Stimulated activated naive CD8-positive, alpha-beta T cell treated with anti-CD3 and anti-CD28 coated beads, Interleukin-15, Interleukin-2, amounts not matched to agents 100 ng/mL and 50 ng/mL, for 24 hours (primary cell): ENCODE measurements at regions not wholly inside any gene's neighbourhood (a gene's known extent, or its start where the extent isn't known, plus 50 kb on each side); places are given as distances from the start of the nearest gene placed in this dataset.

Experiments used
- H3K27ac Mint-ChIP-seq: one replicate; pipeline ENCODE4 v1.8.0; 2021; ENCODE audit warnings: mild to moderate bottlenecking, mixed read lengths
- H3K27me3 Mint-ChIP-seq: one replicate; pipeline ENCODE4 v1.8.0; 2021; ENCODE audit warnings: mixed read lengths
- H3K36me3 Mint-ChIP-seq: one replicate; pipeline ENCODE4 v1.8.0; 2021; ENCODE audit warnings: low read depth, mixed read lengths
- H3K4me1 Mint-ChIP-seq: one replicate; pipeline ENCODE4 v1.8.0; 2021; ENCODE audit warnings: low read depth, mixed read lengths
- H3K4me3 Mint-ChIP-seq: one replicate; pipeline ENCODE4 v1.8.0; 2021; ENCODE audit warnings: mild to moderate bottlenecking, mixed read lengths
- H3K9me3 Mint-ChIP-seq: one replicate; pipeline ENCODE4 v1.8.0; 2021; ENCODE audit warnings: mixed read lengths

- H3K9me3 Mint-ChIP-seq: no peaks in the 10 kb centered on the region
- H3K4me1 Mint-ChIP-seq: peaks cover 6% of the 10 kb centered on the region
- H3K36me3 Mint-ChIP-seq: peaks cover 32% of the 10 kb centered on the region
- H3K4me3 Mint-ChIP-seq: no peak overlapping the region
- no peak overlapping the region for H3K27ac Mint-ChIP-seq
- H3K27me3 Mint-ChIP-seq: no peaks in the 10 kb centered on the region
Observed at GRCh38 chr4:123096038-123096437, 173.6 kb upstream of the NUDT6 start.

GRCh38 chr4:123102897-123103471, 180.6 kb upstream of the NUDT6 start:
- no peaks in the 10 kb centered on the region for H3K9me3 Mint-ChIP-seq
- H3K36me3 Mint-ChIP-seq: peaks cover 12% of the 10 kb centered on the region
- no peak overlapping the region for H3K27ac Mint-ChIP-seq
- H3K4me3 Mint-ChIP-seq: no peak overlapping the region
- H3K27me3 Mint-ChIP-seq: no peaks in the 10 kb centered on the region
- no peaks in the 10 kb centered on the region for H3K4me1 Mint-ChIP-seq

GRCh38 chr4:123104310-123105025, 182.1 kb upstream of the NUDT6 start:
- Mint-ChIP-seq H3K9me3 (no peaks in the 10 kb centered on the region), H3K27me3 (no peaks in the 10 kb centered on the region), H3K4me1 (no peaks in the 10 kb centered on the region), H3K27ac (no peak overlapping the region), H3K36me3 (peaks cover 8% of the 10 kb centered on the region), H3K4me3 (no peak overlapping the region)

DNA sequence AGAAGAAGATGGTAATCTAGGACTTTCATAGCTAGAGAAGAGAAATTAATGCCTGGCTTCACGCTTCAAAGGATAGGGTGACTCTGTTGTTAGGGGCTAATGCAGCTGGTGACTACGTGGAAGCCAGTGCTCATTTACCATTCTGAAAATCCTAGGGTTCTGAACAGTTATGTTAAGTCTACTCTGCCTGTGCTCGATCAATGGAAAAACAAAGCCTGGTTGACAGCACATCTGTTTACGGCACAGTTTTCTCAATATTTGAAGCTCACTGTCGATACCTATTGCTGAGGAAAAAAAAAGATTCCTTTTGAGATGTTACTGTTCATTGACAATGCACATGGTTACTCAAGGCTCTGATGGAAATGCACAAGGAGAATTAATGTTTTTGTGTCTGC, 182.6 kb upstream of the NUDT6 start:
- H3K27me3 Mint-ChIP-seq: no peaks in the 10 kb centered on the region
- H3K27ac Mint-ChIP-seq: no peak overlapping the region
- H3K4me1 Mint-ChIP-seq: no peaks in the 10 kb centered on the region
- H3K4me3 Mint-ChIP-seq: no peak overlapping the region
- H3K9me3 Mint-ChIP-seq: no peaks in the 10 kb centered on the region
- peaks cover 8% of the 10 kb centered on the region for H3K36me3 Mint-ChIP-seq

DNA sequence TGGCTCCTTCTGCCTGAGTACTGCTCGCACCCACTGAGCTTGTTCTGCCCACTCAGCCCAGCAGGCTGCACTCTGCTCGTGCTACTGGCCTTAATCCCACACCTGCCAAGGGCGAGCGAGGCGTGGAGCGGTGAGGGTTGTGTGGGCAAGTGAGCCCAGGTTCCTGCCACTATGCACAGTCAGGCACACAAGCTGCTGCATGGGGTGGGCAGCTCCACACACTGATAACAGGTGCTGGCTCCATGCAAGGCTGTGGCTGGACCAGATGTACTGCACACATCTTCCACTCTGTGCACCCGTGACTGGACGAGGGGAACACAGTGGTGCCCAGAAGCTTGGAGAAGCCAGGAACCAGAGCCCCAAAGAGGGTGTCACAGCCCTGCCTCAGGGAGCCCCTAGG, 184.3 kb upstream of the NUDT6 start:
- Mint-ChIP-seq H3K27ac (no peak overlapping the region), H3K36me3 (peaks cover 13% of the 10 kb centered on the region), H3K4me3 (no peak overlapping the region), H3K27me3 (no peaks in the 10 kb centered on the region), H3K4me1 (no peaks in the 10 kb centered on the region), H3K9me3 (no peaks in the 10 kb centered on the region)

DNA sequence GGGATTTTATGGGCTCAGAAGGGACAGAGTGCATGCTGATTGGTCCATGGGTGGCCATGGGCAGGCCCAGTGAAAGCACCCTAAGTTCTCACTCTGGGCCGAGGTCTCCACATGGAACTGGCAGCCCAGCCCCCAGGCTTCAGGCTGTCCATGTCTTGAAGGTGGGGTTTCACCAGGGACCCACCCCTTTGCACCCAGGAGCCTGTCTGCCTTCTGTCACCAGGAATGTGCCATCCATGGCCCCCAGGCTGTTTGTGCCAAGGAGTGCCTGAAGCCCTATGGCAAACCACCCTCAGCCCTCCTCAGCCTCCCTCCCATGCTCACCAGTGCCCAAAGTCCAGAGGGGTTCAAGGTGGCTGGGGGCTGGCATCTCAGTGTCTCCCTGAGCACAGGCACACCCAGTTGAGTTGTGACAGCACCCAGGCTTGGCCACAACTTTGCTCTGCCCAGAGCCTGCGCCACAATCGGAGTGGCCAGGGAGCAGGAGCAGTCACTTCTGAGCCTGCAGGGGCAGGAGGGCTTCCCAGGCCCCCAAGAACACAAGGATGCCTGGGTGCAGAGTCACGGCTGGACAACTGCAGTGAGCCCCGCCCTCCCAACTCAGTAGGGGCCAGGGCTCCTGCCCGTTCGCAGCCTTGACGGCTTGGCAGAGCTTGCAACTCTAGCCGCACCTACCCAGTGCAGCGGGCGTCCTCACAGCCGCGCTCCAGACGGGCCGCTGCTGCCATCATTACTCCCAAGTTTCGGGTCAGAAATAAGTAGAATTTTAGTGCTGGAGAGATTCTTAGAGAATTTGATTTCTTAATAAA, 185.3 kb upstream of the NUDT6 start:
- no peak overlapping the region for H3K27ac Mint-ChIP-seq
- H3K36me3 Mint-ChIP-seq: peaks cover 13% of the 10 kb centered on the region
- no peaks in the 10 kb centered on the region for H3K4me1 Mint-ChIP-seq
- no peaks in the 10 kb centered on the region for H3K27me3 Mint-ChIP-seq
- no peak overlapping the region for H3K4me3 Mint-ChIP-seq
- H3K9me3 Mint-ChIP-seq: no peaks in the 10 kb centered on the region

- Mint-ChIP-seq H3K36me3 (peaks cover 21% of the 10 kb centered on the region), H3K27me3 (no peaks in the 10 kb centered on the region), H3K27ac (no peak overlapping the region), H3K4me1 (no peaks in the 10 kb centered on the region), H3K9me3 (no peaks in the 10 kb centered on the region), H3K4me3 (no peak overlapping the region)
Observed at GRCh38 chr4:123109139-123109538, 186.7 kb upstream of the NUDT6 start.

DNA sequence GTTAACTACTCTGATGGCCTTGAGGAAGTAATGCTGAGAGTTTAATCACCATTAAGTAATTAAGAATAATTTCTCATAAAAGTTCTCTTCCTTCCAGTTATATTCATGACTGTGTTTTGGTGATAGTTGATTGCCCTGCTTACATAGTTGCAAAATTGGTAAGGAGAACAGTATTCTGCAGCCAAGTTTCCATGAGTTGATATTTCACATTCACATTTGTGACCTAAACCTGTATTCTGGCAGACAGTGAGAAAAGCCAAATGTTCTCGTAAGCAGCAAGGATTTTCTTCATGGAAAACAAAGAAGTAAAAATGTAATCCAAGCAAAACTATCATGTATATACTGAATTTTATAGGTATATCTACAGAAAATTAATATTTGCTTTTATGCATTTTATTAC, 187.8 kb upstream of the NUDT6 start:
- Mint-ChIP-seq H3K36me3 (peaks cover 21% of the 10 kb centered on the region), H3K9me3 (no peaks in the 10 kb centered on the region), H3K4me1 (no peaks in the 10 kb centered on the region), H3K4me3 (no peak overlapping the region), H3K27ac (no peak overlapping the region), H3K27me3 (no peaks in the 10 kb centered on the region)

DNA sequence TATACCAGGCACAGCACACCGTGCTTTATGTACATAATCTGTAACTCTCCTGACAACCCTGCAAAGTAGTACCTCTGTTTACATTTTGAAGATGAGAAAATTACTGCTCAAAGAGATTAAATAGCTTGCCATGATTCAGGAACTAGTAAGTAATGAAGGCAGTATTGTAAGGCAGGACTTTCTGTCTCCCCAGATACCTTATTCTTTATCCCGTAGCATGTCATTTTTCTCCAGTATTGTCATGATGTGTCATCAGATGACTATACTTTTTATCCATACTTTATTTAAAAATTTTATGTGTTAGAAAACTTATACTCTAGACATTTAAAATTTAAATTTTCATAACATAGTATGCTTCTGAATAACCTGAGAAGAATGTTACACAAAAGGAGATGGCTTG, 188.3 kb upstream of the NUDT6 start:
- Mint-ChIP-seq H3K36me3 (peaks cover 18% of the 10 kb centered on the region), H3K27ac (no peak overlapping the region)

DNA sequence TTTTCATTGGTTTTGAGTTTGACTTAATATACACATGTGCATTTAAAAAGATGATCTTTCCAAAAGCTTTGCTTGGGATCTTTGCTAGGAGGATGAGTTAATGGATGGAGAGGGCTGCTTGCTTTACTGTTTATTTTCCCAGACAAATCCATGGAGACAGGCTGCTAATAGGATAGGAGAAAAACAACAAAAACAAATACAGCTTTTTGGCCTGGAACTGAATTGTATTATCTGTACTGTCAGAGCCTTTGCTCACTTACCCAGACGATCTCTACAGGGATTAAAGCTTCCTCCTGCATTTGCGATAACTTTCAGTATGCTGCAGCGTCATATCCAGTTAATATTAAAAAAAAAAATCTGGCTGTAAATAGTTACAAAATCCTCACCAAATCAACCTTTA, 190.8 kb upstream of the NUDT6 start:
- Mint-ChIP-seq H3K27me3 (no peaks in the 10 kb centered on the region), H3K9me3 (no peaks in the 10 kb centered on the region), H3K4me1 (no peaks in the 10 kb centered on the region), H3K36me3 (peaks cover 19% of the 10 kb centered on the region), H3K27ac (no peak overlapping the region), H3K4me3 (no peak overlapping the region)

More for the DNA sequence above, 188.3 kb upstream of the NUDT6 start:
- Mint-ChIP-seq H3K9me3 (no peaks in the 10 kb centered on the region), H3K27me3 (no peaks in the 10 kb centered on the region), H3K4me3 (no peak overlapping the region), H3K4me1 (no peaks in the 10 kb centered on the region)

DNA sequence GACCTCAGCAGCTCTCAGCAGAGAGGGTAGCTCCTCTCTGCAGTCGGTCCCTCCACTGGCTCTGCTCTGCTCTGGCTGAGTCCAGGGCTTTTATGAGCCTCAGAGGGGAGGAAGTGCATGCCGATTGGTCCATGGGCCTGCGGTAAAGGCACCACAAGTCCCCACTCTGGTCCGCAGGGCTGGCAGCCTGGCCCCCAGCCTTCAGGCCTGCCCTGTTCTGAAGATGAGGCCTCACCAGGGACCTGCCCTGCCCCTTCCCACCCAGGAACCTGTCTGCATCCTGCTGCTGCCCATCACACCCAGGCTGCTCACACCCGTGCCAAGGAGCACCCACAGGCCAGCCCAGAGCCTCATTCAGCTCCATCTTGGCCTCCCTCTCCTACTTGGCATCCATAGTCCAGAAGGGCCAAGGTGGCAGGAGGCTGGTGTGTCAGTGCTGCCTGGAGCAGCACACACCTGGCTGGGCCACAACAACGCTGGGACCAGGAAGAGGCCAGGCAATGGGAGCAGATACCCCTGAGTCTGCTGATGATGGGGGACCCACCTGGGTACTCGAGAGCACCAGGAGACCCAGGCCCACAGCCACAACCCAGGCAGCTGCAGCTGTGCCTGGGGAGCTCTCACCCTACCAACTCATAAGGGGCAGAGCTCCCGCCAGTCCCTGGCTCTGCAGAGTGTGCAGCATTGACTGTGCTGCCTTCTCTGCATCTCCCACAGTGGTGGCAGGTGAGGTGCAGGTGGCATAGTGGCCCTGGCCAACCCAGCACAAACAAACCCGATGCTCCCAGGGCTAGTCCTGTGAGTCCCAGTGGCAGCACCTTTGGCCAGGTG, 191.9 kb upstream of the NUDT6 start:
- H3K9me3 Mint-ChIP-seq: no peaks in the 10 kb centered on the region
- no peak overlapping the region for H3K4me3 Mint-ChIP-seq
- peaks cover 23% of the 10 kb centered on the region for H3K36me3 Mint-ChIP-seq
- no peaks in the 10 kb centered on the region for H3K4me1 Mint-ChIP-seq
- H3K27me3 Mint-ChIP-seq: no peaks in the 10 kb centered on the region
- H3K27ac Mint-ChIP-seq: no peak overlapping the region

DNA sequence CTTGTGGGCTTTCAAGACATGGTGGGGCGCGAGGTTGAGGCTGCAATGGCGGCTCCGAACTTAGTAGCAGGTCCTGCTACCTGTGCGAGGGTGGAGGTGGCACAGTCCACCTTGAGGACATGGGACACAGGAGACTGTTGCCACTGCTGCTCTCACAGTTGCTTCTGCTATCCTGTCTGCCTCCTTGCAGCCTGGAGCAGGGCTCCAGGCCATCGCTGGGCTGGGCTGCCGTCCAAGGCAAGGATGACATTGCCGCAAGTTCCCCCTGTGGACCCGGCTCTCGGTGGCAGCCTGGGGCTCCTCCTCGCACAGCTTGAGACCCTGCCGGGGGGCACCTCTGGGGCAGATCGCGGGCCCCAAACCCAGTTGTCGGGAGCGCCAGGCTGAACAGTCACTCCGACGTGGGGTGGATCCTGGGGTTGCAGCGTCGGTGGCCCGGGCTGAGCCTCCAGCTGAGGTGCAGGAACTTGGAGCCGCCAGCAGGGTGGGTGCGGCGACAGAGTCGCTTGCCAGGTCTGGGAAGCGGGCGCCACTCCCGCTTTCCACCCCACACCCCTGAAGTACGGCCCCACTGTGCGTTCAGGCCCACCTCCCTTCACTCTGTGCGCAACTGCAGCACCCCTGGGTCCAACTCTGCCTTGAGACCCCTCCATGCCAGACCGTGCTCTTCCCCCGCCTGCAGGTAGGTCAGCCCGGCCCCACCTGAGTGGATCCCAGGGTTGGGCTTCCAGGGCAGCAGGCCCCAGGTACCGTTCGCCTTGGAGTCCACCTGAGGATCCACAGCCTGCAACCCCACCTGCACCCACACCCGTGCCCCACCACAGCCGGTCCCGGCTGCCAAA, 192.7 kb upstream of the NUDT6 start:
- H3K27me3 Mint-ChIP-seq: no peaks in the 10 kb centered on the region
- H3K4me1 Mint-ChIP-seq: no peaks in the 10 kb centered on the region
- peaks cover 29% of the 10 kb centered on the region for H3K36me3 Mint-ChIP-seq
- no peak overlapping the region for H3K4me3 Mint-ChIP-seq
- H3K9me3 Mint-ChIP-seq: no peaks in the 10 kb centered on the region
- no peak overlapping the region for H3K27ac Mint-ChIP-seq

- Mint-ChIP-seq H3K27ac (no peak overlapping the region), H3K4me3 (no peak overlapping the region), H3K4me1 (no peaks in the 10 kb centered on the region), H3K27me3 (no peaks in the 10 kb centered on the region), H3K9me3 (no peaks in the 10 kb centered on the region), H3K36me3 (peaks cover 25% of the 10 kb centered on the region)
Observed at GRCh38 chr4:123116412-123116811, 194.0 kb upstream of the NUDT6 start.

GRCh38 chr4:123120473-123120872, 198.1 kb upstream of the NUDT6 start:
- Mint-ChIP-seq H3K27me3 (no peaks in the 10 kb centered on the region), H3K4me3 (no peak overlapping the region), H3K9me3 (no peaks in the 10 kb centered on the region), H3K27ac (no peak overlapping the region), H3K36me3 (peaks cover 27% of the 10 kb centered on the region), H3K4me1 (no peaks in the 10 kb centered on the region)
